Common myeloid progenitor, CD34-positive (primary cell): ENCODE measurements at regions not wholly inside any gene's neighbourhood (a gene's known extent, or its start where the extent isn't known, plus 50 kb on each side); places are given as distances from the start of the nearest gene placed in this dataset.

ENCODE experiments used
- CTCF ChIA-PET: fragments of 350-600 bp; sonication (Branson Sonifier 250); formaldehyde crosslinking; loops from one replicate; lab custom pipeline; 2021; ENCODE audit warnings: antibody characterized with exemption; lab: Charles Lee
- POLR2A ChIA-PET: fragments of 350-600 bp; sonication (Branson Sonifier 250); formaldehyde crosslinking; loops from one replicate; lab custom pipeline; 2021; ENCODE audit warnings: antibody characterized with exemption; lab: Charles Lee
- DNase-seq, 3 donors: peaks; one replicate each; pipeline versions ENCODE4 v3.0.0 to v3.0.0-alpha.2; 2013
- H3K27ac ChIP-seq, 2 experiments: 1 replicate in 1 of 2; 2 replicates in 1 of 2; pipeline ENCODE4 v1.7.0; 2013; ENCODE audit warnings: inconsistent platforms in 2 of 2, low read length in 2 of 2, mild to moderate bottlenecking in 2 of 2, low read depth in 1 of 2, moderate library complexity in 1 of 2; ENCODE audit not compliant: severe bottlenecking in 2 of 2, insufficient read depth in 1 of 2, poor library complexity in 1 of 2
- H3K27me3 ChIP-seq, 5 experiments: replicated peaks in 2 of 5; 1 replicate in 3 of 5; 2 replicates in 2 of 5; pipeline versions ENCODE4 v1.6.1 to v1.7.0; 2013; ENCODE audit warnings: low read length in 4 of 5, mild to moderate bottlenecking in 2 of 5, moderate library complexity in 2 of 5, inconsistent platforms in 1 of 5; ENCODE audit not compliant: insufficient read depth in 5 of 5, control insufficient read depth in 4 of 5
- H3K36me3 ChIP-seq, 4 experiments: 1 replicate in 2 of 4; 2 replicates in 2 of 4; pipeline versions ENCODE4 v1.6.1 to v1.7.0; 2013; ENCODE audit warnings: low read length in 3 of 4, control low read depth in 1 of 4, mild to moderate bottlenecking in 1 of 4; ENCODE audit not compliant: control insufficient read depth in 4 of 4, insufficient read depth in 4 of 4
- H3K4me1 ChIP-seq, 4 experiments: 1 replicate in 3 of 4; 2 replicates in 1 of 4; pipeline versions ENCODE4 v1.6.1 to v1.7.1; 2013; ENCODE audit warnings: low read length in 3 of 4, mild to moderate bottlenecking in 3 of 4, control low read depth in 1 of 4, inconsistent platforms in 1 of 4, moderate library complexity in 1 of 4; ENCODE audit not compliant: control insufficient read depth in 4 of 4, insufficient read depth in 4 of 4; ENCODE audit errors: control extremely low read depth in 1 of 4
- H3K4me3 ChIP-seq, 7 experiments: 1 replicate in 4 of 7; 2 replicates in 3 of 7; pipeline versions ENCODE4 v1.5.1 to v1.7.0; 2013; ENCODE audit warnings: mild to moderate bottlenecking in 7 of 7, low read length in 6 of 7, moderate library complexity in 6 of 7, inconsistent platforms in 2 of 7, low read depth in 2 of 7, control low read depth in 1 of 7; ENCODE audit not compliant: insufficient read depth in 4 of 7, control insufficient read depth in 1 of 7; ENCODE audit errors: extremely low read depth in 1 of 7
- H3K9me3 ChIP-seq, 5 experiments: 1 replicate in 4 of 5; 2 replicates in 1 of 5; pipeline versions ENCODE4 v1.6.1 to v1.7.1; 2013; ENCODE audit warnings: low read length in 4 of 5, mild to moderate bottlenecking in 2 of 5, inconsistent platforms in 1 of 5, low read depth in 1 of 5, moderate library complexity in 1 of 5; ENCODE audit not compliant: control insufficient read depth in 4 of 5, insufficient read depth in 2 of 5; ENCODE audit errors: control extremely low read depth in 1 of 5
- WGBS: methylation state at CpG from one replicate; pipeline ENCODE4 v1.1.5; 2013; ENCODE audit not compliant: insufficient coverage; 5-methylcytosine and 5-hydroxymethylcytosine counted together

GRCh38 chr13:106357198-106357597 lies 178.3 kb downstream of the EFNB2 start:
- no peak overlapping the region for H3K4me3 ChIP-seq
- DNase-seq: no peak
- no peak overlapping the region for H3K27ac ChIP-seq
- POLR2A ChIA-PET: no interaction called here
- no peaks in the 10 kb centered on the region for H3K4me1 ChIP-seq
- 80% methylated on average over 1 of the region's 2 CpGs for WGBS
- peaks cover 0 to 2% (median 0%) of the 10 kb centered on the region in 5 experiments for H3K27me3 ChIP-seq
- CTCF ChIA-PET: no interaction called here
- H3K9me3 ChIP-seq: peaks cover 0 to 3% (median 0%) of the 10 kb centered on the region in 5 experiments
- H3K36me3 ChIP-seq: no peaks in the 10 kb centered on the region

- Histone ChIP-seq H3K9me3 (peaks cover 0 to 1% (median 0%) of the 10 kb centered on the region in 5 experiments), H3K4me1 (no peaks in the 10 kb centered on the region), H3K27ac (no peak overlapping the region), H3K36me3 (no peaks in the 10 kb centered on the region), H3K4me3 (no peak overlapping the region), H3K27me3 (peaks cover 0 to 8% (median 3%) of the 10 kb centered on the region in 5 experiments)
- DNase-seq: no peak
- ChIA-PET CTCF (no interaction called here), POLR2A (no interaction called here)
- 96% methylated on average over 5 of the region's 6 CpGs for WGBS
Observed at GRCh38 chr13:106355866-106356265, 179.6 kb downstream of the EFNB2 start.

DNA sequence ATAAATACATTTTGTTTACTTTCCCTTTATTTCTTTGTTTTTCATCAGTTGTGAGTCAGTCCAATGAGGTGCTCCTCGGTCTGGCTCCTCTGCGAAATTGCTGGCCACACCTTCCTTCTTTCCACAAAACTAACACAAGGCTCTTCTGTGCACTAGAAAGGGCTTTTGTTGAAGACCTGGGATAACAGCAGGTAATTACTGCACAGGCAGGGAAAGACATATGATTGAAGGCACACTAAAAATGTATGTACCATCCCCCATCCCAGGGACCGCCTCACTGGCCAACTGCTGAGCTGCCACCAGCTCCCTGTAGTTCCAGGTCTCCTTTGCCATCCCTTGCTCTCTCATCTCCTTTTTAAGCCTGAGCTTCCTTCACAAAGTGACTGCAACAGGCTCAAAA lies 180.5 kb downstream of the EFNB2 start:
- CTCF ChIA-PET: no interaction called here
- H3K27me3 ChIP-seq: peaks cover 0 to 17% (median 7%) of the 10 kb centered on the region in 5 experiments
- H3K4me1 ChIP-seq: no peaks in the 10 kb centered on the region
- no peak overlapping the region for H3K4me3 ChIP-seq
- H3K27ac ChIP-seq: no peak overlapping the region
- no peak for DNase-seq
- peaks cover 0 to 2% (median 0%) of the 10 kb centered on the region in 5 experiments for H3K9me3 ChIP-seq
- no peaks in the 10 kb centered on the region for H3K36me3 ChIP-seq
- WGBS: 100% methylated on average over 1 of the region's 3 CpGs
- POLR2A ChIA-PET: no interaction called here

DNA sequence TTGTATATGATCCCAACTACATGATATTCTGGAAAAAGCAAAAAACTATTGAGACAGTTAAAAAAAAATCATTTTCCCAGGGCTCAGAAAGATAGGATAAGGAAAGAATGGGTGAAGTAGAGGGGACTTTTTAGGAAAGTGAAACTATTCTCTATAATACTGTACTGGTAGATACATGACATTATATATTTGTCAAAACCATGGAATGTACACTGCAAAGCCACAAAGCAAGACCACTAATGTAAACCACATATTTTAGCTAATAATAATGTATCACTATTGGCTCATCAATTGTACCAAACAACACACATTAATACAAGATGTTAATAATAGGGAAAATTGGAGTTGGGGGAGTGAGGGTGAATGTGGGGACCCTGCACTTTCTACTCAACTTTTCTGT lies 182.6 kb downstream of the EFNB2 start:
- ChIA-PET CTCF (interaction anchor here (1.1 kb wide), 1 partner anchor 13 kb away, joined by 3 read pairs; no protein-coding TSS in a partner anchor), POLR2A (no interaction called here)
- no peaks in the 10 kb centered on the region for H3K36me3 ChIP-seq
- no peak overlapping the region for H3K4me3 ChIP-seq
- no peak overlapping the region for H3K27ac ChIP-seq
- H3K27me3 ChIP-seq: peaks cover 10 to 38% (median 16%) of the 10 kb centered on the region in 5 experiments
- H3K9me3 ChIP-seq: peaks cover 0 to 2% (median 0%) of the 10 kb centered on the region in 5 experiments
- peaks cover 0 to 7% (median 2%) of the 10 kb centered on the region in 4 experiments for H3K4me1 ChIP-seq
- no peak for DNase-seq

DNA sequence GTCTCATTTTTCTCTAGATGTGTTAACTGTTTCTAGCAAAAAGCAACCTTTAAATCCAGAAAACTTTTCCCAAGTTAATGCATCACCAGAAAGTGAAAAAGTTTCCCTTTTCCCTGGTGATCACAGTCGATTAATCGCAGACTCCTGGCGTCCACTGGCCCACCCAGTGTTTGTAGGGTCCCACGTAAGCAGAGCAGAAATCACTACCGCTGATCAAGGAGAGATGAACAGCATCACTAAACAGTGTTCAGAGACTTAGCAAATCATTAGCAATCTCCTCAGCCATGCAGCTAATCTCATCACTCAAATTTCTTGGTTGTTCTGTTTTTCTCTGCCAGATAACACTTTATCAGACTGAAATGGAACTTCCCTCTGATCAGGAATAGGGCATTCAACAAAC lies 184.2 kb downstream of the EFNB2 start:
- Histone ChIP-seq H3K9me3 (peaks cover 0 to 2% (median 0%) of the 10 kb centered on the region in 5 experiments), H3K36me3 (no peaks in the 10 kb centered on the region), H3K27ac (no peak overlapping the region), H3K4me1 (peaks cover 0 to 7% (median 2%) of the 10 kb centered on the region in 4 experiments), H3K27me3 (peaks cover 12 to 48% (median 17%) of the 10 kb centered on the region in 5 experiments), H3K4me3 (no peak overlapping the region)
- POLR2A ChIA-PET: no interaction called here
- 98% methylated on average over 4 of the region's 5 CpGs for WGBS
- DNase-seq: no peak
- CTCF ChIA-PET: no interaction called here

GRCh38 chr13:106350208-106350607 lies 185.3 kb downstream of the EFNB2 start:
- WGBS: 77% methylated on average over 3 of the region's 4 CpGs
- no peaks in the 10 kb centered on the region for H3K36me3 ChIP-seq
- POLR2A ChIA-PET: no interaction called here
- DNase-seq: no peak
- H3K27ac ChIP-seq: no peak overlapping the region
- no peak overlapping the region for H3K4me3 ChIP-seq
- H3K27me3 ChIP-seq: peaks cover 12 to 49% (median 17%) of the 10 kb centered on the region in 5 experiments
- H3K4me1 ChIP-seq: peaks cover 0 to 7% (median 2%) of the 10 kb centered on the region in 4 experiments
- CTCF ChIA-PET: no interaction called here
- peaks cover 0 to 2% (median 0%) of the 10 kb centered on the region in 5 experiments for H3K9me3 ChIP-seq

DNA sequence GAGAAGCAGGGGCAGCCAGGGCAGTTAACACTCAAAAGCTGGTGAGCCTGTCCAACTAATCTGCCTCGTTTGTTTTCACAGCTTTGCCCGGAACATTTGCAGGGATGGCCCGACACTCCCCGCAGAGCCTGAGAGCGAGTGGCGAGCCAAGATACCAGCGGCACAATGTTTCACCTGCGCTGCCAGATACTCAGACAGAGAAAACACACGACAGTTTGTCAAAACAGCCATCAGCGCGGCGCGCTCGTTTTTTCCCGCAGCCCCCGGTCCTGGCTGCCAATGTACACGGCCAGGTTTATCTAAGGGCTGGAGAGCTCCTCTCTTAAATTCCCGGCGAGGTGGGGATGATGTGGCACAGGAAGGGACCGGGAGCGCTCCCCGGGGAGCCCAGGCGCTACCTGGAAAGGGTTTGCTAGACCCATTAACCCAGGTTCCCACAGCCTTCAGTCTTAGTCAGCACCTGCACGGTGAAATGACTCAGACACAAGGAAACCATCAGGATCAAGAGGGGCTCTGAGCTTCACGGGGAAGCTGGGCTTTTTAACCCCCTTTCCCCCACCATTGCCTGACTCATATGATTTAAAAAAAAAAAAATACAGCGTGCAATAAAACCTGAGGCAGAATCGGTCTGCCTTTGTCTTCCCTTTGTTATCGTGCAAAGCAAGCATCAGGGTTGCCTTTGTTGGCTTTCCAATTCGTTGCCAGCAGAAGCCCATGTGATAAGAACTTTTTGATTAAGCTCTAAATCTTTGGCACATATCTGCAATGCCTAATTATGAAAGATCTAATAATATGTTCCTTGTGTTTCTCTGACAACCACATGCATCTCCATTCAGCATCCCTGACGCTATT lies 186.2 kb downstream of the EFNB2 start:
- WGBS: 5% methylated on average over 29 of the region's 30 CpGs
- no peak overlapping the region for H3K27ac ChIP-seq
- ChIA-PET CTCF (no interaction called here), POLR2A (no interaction called here)
- peaks cover 0 to 2% (median 0%) of the 10 kb centered on the region in 5 experiments for H3K9me3 ChIP-seq
- DNase-seq: peak; percentile 28 to 66 (median 46)
- H3K4me1 ChIP-seq: peaks cover 0 to 7% (median 2%) of the 10 kb centered on the region in 4 experiments
- peak overlapping the region in 2 of 7 experiments; percentile 29 to 48 for H3K4me3 ChIP-seq
- peaks cover 14 to 49% (median 17%) of the 10 kb centered on the region in 5 experiments for H3K27me3 ChIP-seq
- no peaks in the 10 kb centered on the region for H3K36me3 ChIP-seq
